HCT116 (cell line): ENCODE measurements at regions not wholly inside any gene's neighbourhood (a gene's known extent, or its start where the extent isn't known, plus 50 kb on each side); places are given as distances from the start of the nearest gene placed in this dataset.

Experiments used
- CEBPB ChIP-seq: IDR thresholded peaks from 2 replicates; pipeline ENCODE4 v1.6.1; 2012; ENCODE audit warnings: low read depth
- EZH2phosphoT487 ChIP-seq: fragments of 200-600 bp; IDR thresholded peaks from 2 replicates; pipeline ENCODE4 v1.6.1; 2018; ENCODE audit warnings: antibody characterized with exemption, borderline replicate concordance
- JUND ChIP-seq: IDR thresholded peaks from 2 replicates; pipeline ENCODE4 v1.6.1; 2012
- MAX ChIP-seq: IDR thresholded peaks from 2 replicates; pipeline ENCODE4 v1.6.1; 2012
- POLR2A ChIP-seq: IDR thresholded peaks from 2 replicates; pipeline ENCODE4 v1.7.0; 2011; ENCODE audit warnings: borderline replicate concordance; ENCODE audit not compliant: insufficient read depth, insufficient read length; ENCODE audit errors: extremely low read depth
- POLR2AphosphoS5 ChIP-seq: IDR thresholded peaks from 2 replicates; pipeline ENCODE4 v1.6.1; 2011; ENCODE audit warnings: mild to moderate bottlenecking, low read depth, low read length, moderate library complexity
- YY1 ChIP-seq: IDR thresholded peaks from 2 replicates; pipeline ENCODE4 v1.6.1; 2011; ENCODE audit warnings: low read length, low read depth, moderate library complexity, mild to moderate bottlenecking; ENCODE audit not compliant: insufficient replicate concordance; ENCODE audit errors: extremely low read depth
- ZNF274 ChIP-seq: fragments of 200-500 bp; sonication (Bioruptor generic); IDR thresholded peaks from 2 replicates; pipeline ENCODE4 v1.6.1; 2014; ENCODE audit warnings: mild to moderate bottlenecking, low read depth, low read length, inconsistent platforms
- TF ChIP-seq, protein P1 (sequence below), 3 experiments: fragments of 200-600 bp in 1 of 3; sonication (generic) in 1 of 3; IDR thresholded peaks in 2 of 3; conservative IDR thresholded peaks in 1 of 3; 2 replicates each; pipeline ENCODE4 v1.5.1; 2012 to 2017; ENCODE audit warnings: low read depth in 2 of 3, low read length in 2 of 3, antibody characterized with exemption in 1 of 3, borderline replicate concordance in 1 of 3, control low read depth in 1 of 3, mild to moderate bottlenecking in 1 of 3, mixed read lengths in 1 of 3, mixed run types in 1 of 3, moderate library complexity in 1 of 3; ENCODE audit not compliant: insufficient read depth in 1 of 3
- TF ChIP-seq, protein P2 (sequence below): IDR thresholded peaks from 2 replicates; pipeline ENCODE4 v1.6.1; 2012; ENCODE audit warnings: low read depth

- TF ChIP-seq, protein P1, sequence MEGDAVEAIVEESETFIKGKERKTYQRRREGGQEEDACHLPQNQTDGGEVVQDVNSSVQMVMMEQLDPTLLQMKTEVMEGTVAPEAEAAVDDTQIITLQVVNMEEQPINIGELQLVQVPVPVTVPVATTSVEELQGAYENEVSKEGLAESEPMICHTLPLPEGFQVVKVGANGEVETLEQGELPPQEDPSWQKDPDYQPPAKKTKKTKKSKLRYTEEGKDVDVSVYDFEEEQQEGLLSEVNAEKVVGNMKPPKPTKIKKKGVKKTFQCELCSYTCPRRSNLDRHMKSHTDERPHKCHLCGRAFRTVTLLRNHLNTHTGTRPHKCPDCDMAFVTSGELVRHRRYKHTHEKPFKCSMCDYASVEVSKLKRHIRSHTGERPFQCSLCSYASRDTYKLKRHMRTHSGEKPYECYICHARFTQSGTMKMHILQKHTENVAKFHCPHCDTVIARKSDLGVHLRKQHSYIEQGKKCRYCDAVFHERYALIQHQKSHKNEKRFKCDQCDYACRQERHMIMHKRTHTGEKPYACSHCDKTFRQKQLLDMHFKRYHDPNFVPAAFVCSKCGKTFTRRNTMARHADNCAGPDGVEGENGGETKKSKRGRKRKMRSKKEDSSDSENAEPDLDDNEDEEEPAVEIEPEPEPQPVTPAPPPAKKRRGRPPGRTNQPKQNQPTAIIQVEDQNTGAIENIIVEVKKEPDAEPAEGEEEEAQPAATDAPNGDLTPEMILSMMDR (IDR thresholded peaks at IDR 0.05 in 2 of 3, conservative IDR thresholded peaks at IDR 0.05 in 1 of 3; ENCODE audit: borderline replicate concordance in 1 of 3, insufficient read depth in 1 of 3, low read depth in 2 of 3, low read length in 2 of 3), result no peak
- TF ChIP-seq EZH2phosphoT487, result no peak
- no peak for TF ChIP-seq POLR2AphosphoS5
- TF ChIP-seq MAX, result no peak
- TF ChIP-seq CEBPB, result no peak
- no peak for TF ChIP-seq POLR2A
- no peak for TF ChIP-seq JUND
- no peak for TF ChIP-seq YY1
- TF ChIP-seq ZNF274, result no peak
- TF ChIP-seq, protein P2, sequence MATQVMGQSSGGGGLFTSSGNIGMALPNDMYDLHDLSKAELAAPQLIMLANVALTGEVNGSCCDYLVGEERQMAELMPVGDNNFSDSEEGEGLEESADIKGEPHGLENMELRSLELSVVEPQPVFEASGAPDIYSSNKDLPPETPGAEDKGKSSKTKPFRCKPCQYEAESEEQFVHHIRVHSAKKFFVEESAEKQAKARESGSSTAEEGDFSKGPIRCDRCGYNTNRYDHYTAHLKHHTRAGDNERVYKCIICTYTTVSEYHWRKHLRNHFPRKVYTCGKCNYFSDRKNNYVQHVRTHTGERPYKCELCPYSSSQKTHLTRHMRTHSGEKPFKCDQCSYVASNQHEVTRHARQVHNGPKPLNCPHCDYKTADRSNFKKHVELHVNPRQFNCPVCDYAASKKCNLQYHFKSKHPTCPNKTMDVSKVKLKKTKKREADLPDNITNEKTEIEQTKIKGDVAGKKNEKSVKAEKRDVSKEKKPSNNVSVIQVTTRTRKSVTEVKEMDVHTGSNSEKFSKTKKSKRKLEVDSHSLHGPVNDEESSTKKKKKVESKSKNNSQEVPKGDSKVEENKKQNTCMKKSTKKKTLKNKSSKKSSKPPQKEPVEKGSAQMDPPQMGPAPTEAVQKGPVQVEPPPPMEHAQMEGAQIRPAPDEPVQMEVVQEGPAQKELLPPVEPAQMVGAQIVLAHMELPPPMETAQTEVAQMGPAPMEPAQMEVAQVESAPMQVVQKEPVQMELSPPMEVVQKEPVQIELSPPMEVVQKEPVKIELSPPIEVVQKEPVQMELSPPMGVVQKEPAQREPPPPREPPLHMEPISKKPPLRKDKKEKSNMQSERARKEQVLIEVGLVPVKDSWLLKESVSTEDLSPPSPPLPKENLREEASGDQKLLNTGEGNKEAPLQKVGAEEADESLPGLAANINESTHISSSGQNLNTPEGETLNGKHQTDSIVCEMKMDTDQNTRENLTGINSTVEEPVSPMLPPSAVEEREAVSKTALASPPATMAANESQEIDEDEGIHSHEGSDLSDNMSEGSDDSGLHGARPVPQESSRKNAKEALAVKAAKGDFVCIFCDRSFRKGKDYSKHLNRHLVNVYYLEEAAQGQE, result no peak
Measured at GRCh38 chr6:121531658-121532169, 96.3 kb downstream of the GJA1 start.
